ENCODE measurements at regions not wholly inside any gene's neighbourhood (a gene's known extent, or its start where the extent isn't known, plus 50 kb on each side); places are given as distances from the start of the nearest gene placed in this dataset.

DNA sequence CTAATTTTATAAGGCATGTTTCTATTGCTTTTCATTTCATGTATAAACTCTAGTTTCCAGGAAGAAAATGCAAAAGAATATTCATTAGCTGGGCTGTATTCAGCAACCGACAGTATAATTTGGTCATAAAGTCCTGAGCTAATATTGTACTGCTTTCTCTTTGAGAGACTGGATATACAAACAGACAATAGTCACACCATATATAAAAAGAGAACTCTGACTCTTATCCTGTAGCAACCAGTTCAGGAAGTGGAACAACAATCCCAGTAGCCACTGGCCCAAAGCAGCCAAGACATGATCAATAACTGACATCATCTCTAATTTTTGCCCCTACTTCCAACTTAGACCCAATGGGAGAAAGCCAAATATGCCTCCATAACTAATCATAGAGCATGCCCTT is 160.8 kb downstream of the FSIP2 start:
- no peak for DNase-seq
- no peak overlapping the region for H3K4me3 ChIP-seq
- H3K4me1 ChIP-seq, result no peaks in the 10 kb centered on the region
- no peak overlapping the region for H3K9ac ChIP-seq (ENCODE audit: low read depth in 2 of 2, low read length in 2 of 2)
- H3K36me3 ChIP-seq, result no peaks in the 10 kb centered on the region
- no peaks in the 10 kb centered on the region for H3K9me3 ChIP-seq
- H3K27me3 ChIP-seq, result no peaks in the 10 kb centered on the region
- TF ChIP-seq, protein P1, sequence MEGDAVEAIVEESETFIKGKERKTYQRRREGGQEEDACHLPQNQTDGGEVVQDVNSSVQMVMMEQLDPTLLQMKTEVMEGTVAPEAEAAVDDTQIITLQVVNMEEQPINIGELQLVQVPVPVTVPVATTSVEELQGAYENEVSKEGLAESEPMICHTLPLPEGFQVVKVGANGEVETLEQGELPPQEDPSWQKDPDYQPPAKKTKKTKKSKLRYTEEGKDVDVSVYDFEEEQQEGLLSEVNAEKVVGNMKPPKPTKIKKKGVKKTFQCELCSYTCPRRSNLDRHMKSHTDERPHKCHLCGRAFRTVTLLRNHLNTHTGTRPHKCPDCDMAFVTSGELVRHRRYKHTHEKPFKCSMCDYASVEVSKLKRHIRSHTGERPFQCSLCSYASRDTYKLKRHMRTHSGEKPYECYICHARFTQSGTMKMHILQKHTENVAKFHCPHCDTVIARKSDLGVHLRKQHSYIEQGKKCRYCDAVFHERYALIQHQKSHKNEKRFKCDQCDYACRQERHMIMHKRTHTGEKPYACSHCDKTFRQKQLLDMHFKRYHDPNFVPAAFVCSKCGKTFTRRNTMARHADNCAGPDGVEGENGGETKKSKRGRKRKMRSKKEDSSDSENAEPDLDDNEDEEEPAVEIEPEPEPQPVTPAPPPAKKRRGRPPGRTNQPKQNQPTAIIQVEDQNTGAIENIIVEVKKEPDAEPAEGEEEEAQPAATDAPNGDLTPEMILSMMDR (IDR thresholded peaks at IDR 0.05), result no peak
- H3K27ac ChIP-seq, result no peak overlapping the region
- intact Hi-C loops (cut with DNase I), result no loop called here

DNA sequence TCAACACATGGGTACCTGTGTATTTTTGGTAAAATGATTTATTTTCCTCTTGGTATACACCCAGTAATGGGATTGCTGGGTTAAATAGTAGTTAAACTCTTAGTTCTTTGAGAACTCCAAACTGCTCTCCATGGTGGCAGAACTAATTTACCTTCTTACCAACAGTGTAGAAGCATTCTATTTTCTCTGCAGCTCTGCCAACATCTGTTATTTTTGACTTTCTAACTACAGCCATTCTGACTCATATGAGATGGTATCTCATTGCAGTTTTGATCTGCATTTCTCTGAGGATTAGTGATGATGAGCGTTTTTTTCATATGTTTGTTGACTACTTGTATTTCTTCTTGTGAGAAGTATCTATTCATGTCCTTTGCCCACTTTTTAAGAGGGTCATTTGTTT is 180.6 kb downstream of the FSIP2 start:
- no peaks in the 10 kb centered on the region for H3K4me1 ChIP-seq
- H3K4me3 ChIP-seq, result no peak overlapping the region
- no peaks in the 10 kb centered on the region for H3K36me3 ChIP-seq
- intact Hi-C loops (cut with DNase I), result no loop called here
- DNase-seq, result no peak
- no peak overlapping the region for H3K9ac ChIP-seq (ENCODE audit: low read depth in 2 of 2, low read length in 2 of 2)
- H3K27me3 ChIP-seq, result no peaks in the 10 kb centered on the region
- no peaks in the 10 kb centered on the region for H3K9me3 ChIP-seq
- no peak overlapping the region for H3K27ac ChIP-seq
- TF ChIP-seq, protein P1 (IDR thresholded peaks at IDR 0.05), result no peak

DNA sequence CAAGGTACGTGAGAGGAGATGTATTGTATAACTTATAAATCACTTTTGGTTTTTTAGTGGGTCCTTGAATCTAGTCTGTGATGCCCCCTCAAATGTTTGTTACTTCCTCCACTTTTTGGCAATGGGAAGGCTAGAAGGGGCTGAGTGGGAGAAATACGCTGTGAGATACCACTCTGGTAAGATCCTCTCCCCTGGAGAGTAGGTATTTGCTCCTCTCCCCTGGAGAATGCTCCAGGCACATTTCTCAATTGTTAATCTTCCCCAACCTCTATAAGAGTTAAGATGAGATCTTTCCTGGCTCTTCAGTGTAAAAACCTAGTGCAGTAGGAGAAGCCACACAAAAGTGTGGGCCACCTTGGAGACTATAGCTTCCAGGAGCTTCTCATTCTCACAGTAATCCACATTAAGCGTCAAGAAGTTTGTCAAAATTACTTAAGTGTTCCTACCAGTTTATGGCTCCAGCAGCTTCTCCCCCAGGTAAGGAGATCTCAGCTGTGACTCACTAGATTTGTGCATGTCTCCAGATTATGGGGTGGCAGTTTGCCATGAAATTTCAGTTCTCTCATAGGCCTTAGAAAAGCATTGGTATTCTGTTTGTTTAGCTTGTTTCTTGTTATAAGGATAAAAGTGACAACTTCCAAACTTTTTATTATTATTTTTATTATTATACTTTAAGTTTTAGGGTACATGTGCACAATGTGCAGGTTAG is 182.6 kb downstream of the FSIP2 start:
- TF ChIP-seq, protein P1 (IDR thresholded peaks at IDR 0.05), result no peak
- H3K27ac ChIP-seq, result no peak overlapping the region
- intact Hi-C loops (cut with DNase I), result no loop called here
- H3K36me3 ChIP-seq, result no peaks in the 10 kb centered on the region
- no peaks in the 10 kb centered on the region for H3K27me3 ChIP-seq
- H3K4me1 ChIP-seq, result no peaks in the 10 kb centered on the region
- no peak overlapping the region for H3K9ac ChIP-seq (ENCODE audit: low read depth in 2 of 2, low read length in 2 of 2)
- DNase-seq, result no peak
- no peaks in the 10 kb centered on the region for H3K9me3 ChIP-seq
- no peak overlapping the region for H3K4me3 ChIP-seq

DNA sequence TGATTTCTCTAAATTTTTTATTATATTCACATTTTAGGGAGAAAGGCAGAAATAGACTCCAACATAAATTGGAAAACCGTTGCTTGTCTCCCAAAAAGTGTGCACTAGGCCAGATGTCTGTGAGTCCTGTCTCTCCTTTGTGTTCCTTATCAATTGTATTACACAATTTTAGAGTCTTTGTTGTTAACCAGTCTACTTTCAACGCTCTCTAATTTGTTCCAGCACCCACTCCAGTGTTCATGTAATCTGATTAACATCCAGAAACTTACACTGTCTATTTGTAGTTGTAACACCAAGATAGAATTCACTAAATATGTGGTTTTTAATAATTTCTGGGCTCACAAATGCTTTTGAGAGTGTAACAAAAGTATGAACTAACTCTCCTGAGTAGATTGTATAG is 195.6 kb downstream of the FSIP2 start:
- no peaks in the 10 kb centered on the region for H3K4me1 ChIP-seq

DNA sequence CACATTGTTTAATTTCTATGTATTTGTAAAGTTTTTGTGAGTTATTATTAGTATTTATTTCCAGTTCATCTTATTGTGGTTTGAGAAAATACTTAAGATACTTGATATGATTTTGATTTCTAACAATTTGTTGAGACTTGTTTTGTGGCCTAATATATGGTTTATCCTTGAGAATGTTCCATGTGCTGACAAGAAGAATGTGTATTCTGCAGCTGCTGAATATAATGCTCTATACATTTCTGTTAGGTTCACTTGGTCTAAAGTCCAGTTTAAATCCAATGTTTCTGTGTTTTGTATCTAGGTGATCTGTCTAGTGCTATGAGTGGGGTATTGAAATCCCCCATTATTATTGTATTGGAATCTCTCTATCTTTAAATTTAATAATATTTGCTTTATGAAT is 201.3 kb downstream of the FSIP2 start:
- no peak overlapping the region for H3K27ac ChIP-seq

More for the DNA sequence above, 195.6 kb downstream of the FSIP2 start:
- TF ChIP-seq, protein P1 (IDR thresholded peaks at IDR 0.05), result no peak
- Histone ChIP-seq H3K9ac (ENCODE audit: low read depth in 2 of 2, low read length in 2 of 2) (no peak overlapping the region), H3K9me3 (no peaks in the 10 kb centered on the region), H3K4me3 (no peak overlapping the region), H3K27me3 (no peaks in the 10 kb centered on the region), H3K27ac (no peak overlapping the region), H3K36me3 (no peaks in the 10 kb centered on the region)
- DNase-seq, result no peak
- intact Hi-C loops (cut with DNase I), result no loop called here

More for the DNA sequence above, 201.3 kb downstream of the FSIP2 start:
- no peaks in the 10 kb centered on the region for H3K4me1 ChIP-seq
- no peaks in the 10 kb centered on the region for H3K36me3 ChIP-seq
- intact Hi-C loops (cut with DNase I), result no loop called here
- no peak overlapping the region for H3K9ac ChIP-seq (ENCODE audit: low read depth in 2 of 2, low read length in 2 of 2)
- no peaks in the 10 kb centered on the region for H3K27me3 ChIP-seq
- TF ChIP-seq, protein P1 (IDR thresholded peaks at IDR 0.05), result no peak
- no peak for DNase-seq
- H3K4me3 ChIP-seq, result no peak overlapping the region
- H3K9me3 ChIP-seq, result no peaks in the 10 kb centered on the region
